HG02763 (cell line): ENCODE measurements at regions not wholly inside any gene's neighbourhood (a gene's known extent, or its start where the extent isn't known, plus 50 kb on each side); places are given as distances from the start of the nearest gene placed in this dataset.
"Not testable (repeated sequence)": the region's sequence is repeated elsewhere in the genome, so short reads cannot be mapped to it uniquely, and the experiment has no call there.

Experiments used
- ATAC-seq: cut with Tn5 transposase; IDR thresholded peaks from one replicate; pipeline ENCODE4 v1.9.1; 2021; ENCODE audit warnings: mild to moderate bottlenecking, moderate library complexity; ENCODE audit not compliant: unreplicated experiment

DNA sequence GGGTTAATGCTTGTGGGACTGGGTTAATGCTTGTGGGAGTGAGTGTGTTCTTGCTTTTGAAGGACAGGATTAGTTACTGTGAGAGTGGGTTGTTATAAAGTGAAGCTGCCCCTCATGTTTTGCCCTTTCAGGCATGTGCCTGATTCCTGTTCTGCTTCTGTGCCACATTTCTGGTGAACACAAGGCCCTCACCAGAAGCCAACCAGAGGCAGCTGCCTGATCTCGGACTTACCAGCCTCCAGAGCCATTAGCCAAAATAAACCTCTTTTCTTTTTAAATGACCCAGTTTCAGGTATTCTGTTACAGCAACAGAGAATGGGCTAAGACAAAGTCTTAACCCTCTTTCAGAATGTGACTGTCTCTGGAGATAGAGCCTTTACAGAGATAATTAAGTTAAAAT lies 113.3 kb upstream of the TMTC4 start:
- no peak for ATAC-seq

DNA sequence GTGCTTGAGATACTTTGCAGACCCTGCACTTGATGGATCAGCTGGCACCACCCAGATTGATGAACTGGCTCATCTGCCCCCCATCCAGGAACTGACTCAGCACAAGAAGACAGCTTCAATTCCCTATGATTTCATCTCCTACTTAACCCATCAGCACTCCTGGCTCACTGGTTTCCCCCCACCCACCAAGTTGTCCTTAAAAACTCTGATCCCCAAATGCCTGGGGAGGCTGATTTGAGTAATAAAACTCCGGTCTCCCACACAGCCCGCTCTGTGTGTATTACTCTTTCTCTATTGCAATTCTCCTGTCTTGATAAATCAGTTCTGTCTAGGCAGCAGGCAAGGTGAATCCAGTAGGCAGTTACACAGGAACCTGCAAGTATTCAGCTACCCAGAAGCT lies 102.1 kb upstream of the TMTC4 start:
- not testable (repeated sequence) for ATAC-seq

DNA sequence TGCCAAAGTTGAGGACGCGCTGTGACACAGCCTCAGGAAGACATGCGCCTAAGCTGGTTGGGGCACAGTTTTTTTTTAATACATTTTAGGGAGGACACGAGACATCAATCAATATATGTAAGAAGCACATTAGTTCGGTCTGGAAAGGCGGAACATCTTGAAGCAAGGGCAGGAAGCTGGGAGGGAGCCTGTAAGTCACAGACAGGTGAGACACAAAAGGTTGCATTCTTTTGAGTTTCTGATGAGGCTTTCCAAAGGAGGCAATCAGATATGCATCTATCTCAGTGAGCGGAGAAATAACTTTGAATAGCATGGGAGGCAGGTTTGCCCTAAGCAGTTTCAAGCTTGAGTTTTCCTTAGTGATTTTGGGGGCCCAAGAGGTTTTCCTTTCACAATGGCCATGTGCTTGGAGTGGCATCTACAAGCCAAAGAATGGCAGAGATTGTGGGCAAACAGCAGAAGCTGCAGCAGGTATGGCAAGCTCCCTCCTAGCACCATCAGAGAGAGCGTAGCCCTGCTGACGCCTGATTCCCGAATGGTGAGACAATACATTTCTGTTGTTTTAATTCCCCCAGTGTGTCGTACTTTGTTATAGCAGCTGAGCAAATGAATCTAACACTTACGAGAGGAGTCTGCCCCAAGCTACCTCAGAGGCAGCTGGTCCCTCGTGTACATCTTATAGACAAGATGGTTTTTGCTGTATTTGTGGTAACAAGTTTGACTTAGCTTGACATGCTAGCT lies 99.5 kb upstream of the TMTC4 start:
- ATAC-seq, result no peak

DNA sequence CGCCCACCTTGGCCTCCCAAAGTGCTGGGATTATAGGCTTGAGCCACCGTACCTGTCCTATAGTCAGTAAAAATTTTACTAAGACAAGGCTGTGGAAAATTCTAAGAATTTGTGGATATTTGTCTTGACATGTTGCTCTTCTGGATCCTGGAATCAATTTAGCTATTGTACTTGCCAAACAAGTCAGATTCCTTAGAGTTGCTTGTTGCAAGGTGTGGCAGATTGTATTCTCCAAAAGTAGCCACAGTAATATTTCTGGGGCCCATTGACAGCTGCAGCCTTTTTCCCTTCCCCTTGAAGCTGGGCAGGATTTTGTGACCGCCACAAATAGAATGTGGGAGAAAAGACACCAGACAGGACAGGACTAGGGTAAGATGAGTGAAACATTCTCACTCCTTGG lies 98.8 kb upstream of the TMTC4 start:
- ATAC-seq, result no peak

DNA sequence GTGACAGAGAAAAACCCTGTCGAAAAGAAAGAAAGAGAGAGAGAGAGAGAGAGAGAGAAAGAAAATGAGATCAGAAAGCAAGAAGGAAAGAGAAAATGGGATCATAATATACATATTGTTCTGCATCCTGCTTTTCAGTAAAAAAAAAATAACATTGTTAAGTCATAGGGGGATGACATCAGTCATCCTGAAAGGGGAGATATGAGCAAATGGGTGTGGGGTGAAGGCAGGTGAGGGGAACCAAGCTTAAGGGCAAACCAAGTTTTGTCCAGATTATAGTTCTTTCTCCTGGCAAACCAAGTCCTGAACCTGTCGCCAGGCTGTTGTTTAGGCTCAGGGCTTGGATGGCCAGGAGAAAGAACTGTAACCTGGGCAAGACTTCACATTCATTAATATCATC lies 92.6 kb upstream of the TMTC4 start:
- no peak for ATAC-seq

DNA sequence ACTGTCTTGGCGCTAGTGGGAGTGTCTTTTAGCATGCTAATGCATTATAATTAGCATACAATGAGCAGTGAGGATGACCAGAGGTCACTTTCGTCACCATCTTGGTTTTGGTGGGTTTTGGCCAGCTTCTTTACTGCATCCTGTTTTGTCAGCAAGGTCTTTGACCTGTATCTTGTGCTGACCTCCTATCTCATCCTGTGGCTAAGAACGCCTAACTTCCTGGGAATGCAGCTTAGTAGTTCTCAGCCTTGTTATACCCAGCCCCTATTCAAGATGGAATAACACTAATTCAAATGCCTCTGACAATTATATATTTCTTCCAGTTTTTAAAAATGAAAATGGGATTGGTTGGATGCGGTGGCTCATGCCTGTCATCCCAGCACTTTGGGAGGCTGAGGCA lies 92.0 kb upstream of the TMTC4 start:
- ATAC-seq, result not testable (repeated sequence)

DNA sequence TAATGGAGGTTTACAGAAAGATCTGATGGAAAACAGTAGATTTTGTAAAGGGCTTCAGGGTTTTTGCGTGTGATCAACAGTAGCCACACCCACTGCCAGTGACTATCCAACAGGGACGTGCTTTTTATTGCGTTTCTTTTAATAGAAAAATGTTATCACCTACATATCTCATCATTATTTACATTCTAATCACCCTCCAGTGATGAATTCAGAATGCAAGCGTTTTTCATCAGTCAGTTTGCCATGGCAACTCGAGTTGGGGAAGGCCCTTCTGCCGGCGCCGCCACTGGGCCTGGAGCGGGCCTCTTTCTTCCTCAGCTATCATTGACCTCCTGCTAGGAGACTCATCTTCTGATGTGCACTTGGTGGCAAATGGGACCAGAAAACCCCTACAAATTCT lies 90.3 kb upstream of the TMTC4 start:
- no peak for ATAC-seq

DNA sequence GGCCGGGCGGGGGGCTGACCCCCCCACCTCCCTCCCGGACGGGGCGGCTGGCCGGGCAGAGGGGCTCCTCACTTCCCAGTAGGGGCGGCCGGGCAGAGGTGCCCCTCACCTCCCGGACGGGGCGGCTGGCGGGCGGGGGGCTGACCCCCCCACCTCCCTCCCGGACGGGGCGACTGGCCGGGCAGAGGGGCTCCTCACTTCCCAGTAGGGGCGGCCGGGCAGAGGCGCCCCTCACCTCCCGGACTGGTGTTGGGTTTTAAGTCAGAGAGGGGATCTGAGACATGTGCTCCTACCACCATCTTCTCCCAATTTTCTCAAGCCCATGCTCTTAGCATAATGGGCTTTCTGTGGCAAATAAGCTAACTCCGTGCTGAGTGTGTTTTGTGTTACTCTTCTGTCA lies 87.5 kb upstream of the TMTC4 start:
- not testable (repeated sequence) for ATAC-seq

DNA sequence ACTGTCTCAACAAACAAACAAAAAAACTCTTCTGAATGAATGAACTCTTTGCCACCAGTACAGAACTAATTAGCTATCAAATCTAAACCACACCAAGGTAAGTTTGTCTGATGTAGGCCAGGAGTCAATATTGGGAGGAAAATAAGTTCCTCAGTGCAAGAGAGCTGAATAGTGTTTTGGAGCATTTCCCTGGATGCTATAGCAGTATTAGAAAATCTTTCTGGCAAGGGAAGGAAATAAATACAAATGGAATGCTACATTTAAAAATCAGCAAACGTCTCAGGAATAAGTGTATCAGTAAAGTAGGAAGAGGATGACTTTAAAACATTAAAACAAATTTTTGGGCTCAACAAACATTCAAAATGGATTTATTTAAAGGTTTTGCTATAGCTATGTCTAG lies 81.3 kb upstream of the TMTC4 start:
- ATAC-seq, result no peak

DNA sequence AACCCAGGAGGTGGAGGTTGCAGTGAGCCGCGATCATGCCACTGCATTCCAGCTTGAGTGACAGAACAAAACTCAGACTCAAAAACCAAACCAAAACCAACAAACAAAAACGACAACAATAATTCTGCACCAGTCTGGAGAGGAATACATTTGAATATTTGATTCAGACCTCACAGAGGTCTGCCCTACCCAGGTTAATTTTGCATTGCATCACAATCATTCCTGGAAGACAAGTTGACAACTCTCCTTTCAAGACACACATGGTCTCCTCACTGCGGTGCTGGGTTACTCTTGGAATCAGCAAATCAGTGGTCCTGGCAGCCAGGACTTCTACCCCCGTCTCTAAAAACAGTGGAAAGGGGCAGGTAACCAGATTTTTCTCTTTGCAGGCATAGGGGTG lies 79.9 kb upstream of the TMTC4 start:
- no peak for ATAC-seq

DNA sequence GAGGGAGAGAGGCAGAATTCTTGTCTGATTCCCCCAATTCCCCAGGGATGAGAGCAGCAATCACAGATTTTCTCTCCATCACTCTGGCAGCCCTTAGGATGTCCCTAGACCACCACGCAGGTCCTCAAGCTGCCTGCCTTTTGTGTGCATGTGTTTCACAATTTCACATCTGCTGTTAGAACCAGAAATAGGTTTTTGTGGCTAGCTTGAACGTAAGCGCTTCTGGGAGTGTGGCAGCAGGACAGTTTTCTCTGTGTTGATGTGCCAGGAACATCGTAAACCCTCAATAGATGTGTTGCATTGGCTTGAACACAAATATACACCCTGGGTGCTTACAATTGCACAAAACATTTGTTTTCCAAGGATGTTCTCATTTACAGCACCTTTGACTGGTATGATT lies 78.8 kb upstream of the TMTC4 start:
- ATAC-seq, result no peak

DNA sequence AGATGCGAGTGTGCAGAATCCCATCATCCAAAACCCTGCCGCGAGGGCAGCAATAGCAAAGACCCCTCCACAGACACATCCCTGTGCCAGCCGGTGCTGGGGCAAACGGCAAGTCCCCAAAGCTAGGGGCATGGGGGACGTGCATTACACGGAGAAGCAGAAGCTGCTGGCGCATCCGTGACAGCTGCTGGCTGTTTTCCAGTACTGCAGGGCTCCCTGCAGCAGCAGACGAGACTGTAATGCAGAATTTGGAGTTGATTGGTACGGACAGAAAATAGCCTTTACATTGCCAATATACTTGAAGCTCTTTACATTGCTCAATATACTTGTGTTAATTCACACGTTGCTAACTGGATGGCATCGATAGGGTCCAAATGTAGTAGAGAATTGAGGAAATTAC lies 77.2 kb upstream of the TMTC4 start:
- no peak for ATAC-seq

DNA sequence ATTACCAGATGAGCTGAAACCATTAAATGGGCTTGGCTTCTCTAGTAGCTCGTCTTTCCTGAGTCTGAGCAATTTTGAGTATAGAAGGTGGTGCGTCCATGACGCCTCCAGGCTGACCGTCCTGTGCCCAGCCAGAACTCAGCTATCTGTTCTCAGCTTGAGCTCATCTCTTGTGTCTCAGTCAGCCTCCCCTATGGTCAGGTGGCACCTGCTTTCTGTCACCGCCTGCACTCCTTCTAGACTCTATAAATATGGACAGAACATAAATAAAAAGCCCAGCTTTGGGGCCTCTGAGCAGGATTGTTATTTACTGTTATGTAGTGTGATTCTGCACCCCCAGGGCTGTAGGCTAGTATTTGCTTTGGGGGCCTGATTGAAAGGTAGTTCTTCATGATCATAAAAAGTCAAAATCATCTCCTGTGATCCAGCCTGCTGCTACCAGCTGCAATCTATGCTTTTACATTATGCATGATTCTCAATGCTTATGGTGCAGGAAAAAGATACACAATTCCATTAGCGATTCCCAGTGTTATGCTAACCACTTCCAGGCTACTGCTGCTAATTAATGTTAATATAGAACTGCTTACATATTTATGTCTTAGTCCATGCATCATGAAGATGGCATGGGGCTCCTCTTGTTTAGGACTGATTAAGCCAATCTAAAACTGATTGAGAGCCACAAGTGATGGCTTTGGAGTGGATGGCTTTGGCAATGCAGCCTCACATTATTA lies 72.5 kb upstream of the TMTC4 start:
- no peak for ATAC-seq

DNA sequence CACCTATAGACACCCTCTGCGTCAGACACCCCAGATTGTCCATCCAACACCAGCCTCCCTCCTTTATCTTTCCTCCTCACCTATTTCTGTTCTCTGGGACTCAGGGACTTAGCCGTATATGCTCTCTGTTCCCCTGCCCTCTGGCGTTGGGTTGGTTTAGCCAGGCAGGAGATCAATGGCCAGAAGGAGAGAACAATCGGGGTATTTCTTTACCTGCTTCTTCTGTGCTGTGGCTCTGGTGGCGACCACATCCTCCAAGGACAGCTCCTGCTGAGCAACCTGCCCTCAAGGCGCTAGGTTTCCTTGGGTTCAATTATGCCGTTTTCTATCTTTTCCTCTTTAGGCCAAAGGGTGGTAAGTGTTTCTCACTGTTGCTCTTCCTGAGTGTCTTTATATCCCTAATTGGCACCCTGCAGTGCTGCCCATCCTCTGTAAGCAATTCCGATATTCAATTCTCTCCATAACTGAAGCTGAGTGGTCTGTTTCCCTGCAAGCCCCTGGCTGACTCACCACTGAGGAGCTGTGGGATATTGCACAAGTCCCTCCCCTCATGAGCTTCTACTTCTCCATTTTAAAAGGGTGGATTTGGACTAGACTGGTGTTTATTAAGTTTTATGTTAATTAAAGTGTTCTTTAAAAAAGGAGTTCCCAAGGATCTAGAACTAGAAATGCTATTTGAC lies 63.7 kb upstream of the TMTC4 start:
- no peak for ATAC-seq

DNA sequence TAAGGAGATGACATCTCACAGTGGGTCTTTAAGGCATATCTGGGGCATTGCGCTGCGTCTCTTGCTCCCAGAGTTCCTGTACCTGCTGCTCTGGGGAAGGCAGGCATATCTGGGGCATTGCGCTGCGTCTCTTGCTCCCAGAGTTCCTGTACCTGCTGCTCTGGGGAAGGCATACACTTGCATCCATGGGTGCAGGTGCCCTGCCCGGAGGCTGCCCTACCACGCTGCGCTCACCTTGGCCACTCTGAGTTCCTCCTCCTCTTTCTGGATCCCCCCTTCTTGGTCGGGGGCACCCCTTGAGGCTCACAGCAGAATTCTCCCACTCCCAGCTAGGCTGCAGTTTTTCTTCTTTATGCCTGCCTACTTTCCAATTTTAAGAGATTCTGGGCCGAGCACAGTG lies 60.9 kb upstream of the TMTC4 start:
- ATAC-seq, result no peak

DNA sequence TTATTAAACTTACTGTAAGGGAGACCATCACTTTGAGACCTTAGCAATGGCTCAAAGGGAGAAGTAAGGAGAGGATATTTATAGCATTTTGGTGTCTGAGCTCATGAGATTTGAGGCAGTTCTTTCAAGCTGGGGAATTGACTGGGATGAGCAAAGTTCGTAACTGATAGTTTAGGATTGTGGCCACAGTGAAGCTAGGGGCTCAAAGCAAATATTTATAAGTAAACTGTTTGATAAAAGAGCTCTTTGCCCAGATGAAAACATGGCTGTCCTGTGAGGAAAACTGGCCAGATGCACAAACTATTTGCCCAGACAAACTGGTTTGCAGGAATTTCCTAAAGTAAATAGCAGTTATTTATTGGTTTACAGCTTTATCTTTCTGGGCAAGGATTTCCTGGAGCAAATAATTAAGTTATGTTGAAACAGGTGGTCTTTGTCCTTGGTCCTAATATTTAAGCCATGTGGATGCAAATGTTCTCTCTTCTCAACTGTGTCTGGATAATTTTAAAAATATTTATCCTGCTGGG lies 59.7 kb upstream of the TMTC4 start:
- ATAC-seq, result no peak

DNA sequence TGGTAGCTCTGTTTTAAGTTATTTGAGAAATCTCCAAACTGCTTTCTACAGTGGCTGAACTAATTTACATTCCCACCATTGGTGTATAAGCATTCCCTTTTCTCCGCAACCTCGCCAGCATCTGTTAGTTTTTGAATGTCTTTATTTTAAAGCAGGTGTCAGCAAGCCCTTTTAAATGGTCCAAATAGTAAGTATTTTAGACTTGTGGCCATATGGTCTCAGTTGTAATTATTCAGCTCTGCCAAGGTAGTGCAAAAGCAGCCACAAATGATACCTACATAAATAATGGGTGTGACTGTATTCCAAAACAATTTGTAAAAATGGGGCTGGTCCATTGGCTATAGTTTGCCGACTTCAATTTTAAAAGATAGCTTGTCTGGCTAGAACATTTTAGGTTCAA lies 58.7 kb upstream of the TMTC4 start:
- ATAC-seq, result no peak

DNA sequence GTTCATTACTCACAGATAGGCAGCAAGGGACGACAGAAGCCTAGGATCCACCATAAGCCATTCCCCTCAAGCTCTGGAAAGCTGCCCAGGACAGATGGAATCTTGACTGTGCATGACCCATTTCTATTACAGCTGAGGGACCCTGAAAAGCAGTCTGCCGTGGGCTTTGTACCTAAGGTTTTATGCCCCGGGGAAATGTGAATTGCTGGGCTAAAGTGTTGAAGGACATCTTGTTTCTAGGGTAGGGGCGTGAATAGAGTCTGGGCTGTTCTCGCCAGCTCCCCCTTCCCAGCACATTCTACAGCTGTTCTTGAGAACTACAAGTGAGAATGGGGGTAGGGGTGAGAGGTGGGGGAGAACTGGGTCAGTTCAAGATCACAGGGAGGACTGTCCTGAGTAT lies 53.6 kb upstream of the TMTC4 start:
- ATAC-seq, result no peak

DNA sequence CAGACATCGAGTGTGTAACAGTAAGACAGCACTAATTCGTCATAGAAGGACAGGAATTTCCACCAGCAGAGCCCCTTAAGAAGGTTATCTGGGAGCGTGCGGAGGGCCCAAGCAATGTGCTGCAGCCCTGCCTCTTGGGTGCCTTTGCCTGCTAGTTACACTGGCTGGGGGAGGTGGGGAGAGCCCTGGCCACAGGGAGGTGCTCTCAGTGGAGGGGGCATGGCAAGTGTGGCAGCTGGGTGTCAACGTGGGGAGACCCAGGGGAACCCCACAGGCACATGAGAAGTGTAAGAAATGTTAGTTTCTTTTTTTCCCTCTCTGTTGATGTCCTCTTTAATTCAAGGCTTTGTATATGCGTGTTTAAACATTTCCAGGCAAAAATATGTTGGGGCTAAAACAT lies 50.9 kb upstream of the TMTC4 start:
- no peak for ATAC-seq

DNA sequence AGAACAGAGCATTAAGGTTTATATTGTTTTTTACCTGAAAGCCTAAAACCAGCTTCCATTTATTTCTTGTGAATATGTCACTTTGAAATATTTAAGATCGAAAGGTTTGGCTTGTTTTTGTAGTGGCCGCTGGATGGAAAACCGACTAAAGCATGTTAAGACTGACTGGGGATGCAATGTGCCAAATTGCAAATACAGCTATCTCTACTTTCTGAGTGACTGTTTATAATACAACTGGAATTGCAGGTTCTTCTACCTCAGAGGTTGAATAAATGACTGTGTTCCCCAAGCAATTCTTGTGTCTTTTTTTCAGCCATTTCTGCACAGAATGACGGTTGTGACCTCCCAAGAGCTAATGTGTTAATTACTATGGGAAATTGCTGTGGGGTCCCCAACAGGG lies 50.0 kb upstream of the TMTC4 start:
- ATAC-seq, result no peak
